Tibial nerve (tissue), 4 donors: ENCODE measurements at regions not wholly inside any gene's neighbourhood (a gene's known extent, or its start where the extent isn't known, plus 50 kb on each side); places are given as distances from the start of the nearest gene placed in this dataset.

Experiments used
- DNase-seq, 2 donors: peaks; one replicate each; pipeline ENCODE4 v3.0.0-alpha.2; 2019; ENCODE audit warnings: low spot score in 2 of 2
- H3K27ac ChIP-seq, 4 donors: fragments of 200-600 bp; sonication (generic) in 3 of 4; one replicate each; pipeline ENCODE4 v1.5.1; 2017 to 2019; ENCODE audit warnings: mild to moderate bottlenecking in 1 of 4
- H3K27me3 ChIP-seq, 2 donors: fragments of 200-600 bp; sonication (generic) in 1 of 2; one replicate each; pipeline versions ENCODE4 v1.5.1 to v1.6.0; 2017 to 2019
- H3K36me3 ChIP-seq, 3 donors: fragments of 200-600 bp; sonication (generic); one replicate each; pipeline ENCODE4 v1.5.1; 2018 to 2019
- H3K4me1 ChIP-seq, 4 donors: fragments of 200-600 bp; sonication (generic) in 3 of 4; one replicate each; pipeline ENCODE4 v1.5.1; 2017 to 2019
- H3K4me3 ChIP-seq, 4 donors: fragments of 200-600 bp; sonication (generic) in 3 of 4; one replicate each; pipeline ENCODE4 v1.5.1; 2017 to 2019; ENCODE audit warnings: mild to moderate bottlenecking in 1 of 4, moderate library complexity in 1 of 4
- H3K9me3 ChIP-seq, 4 donors: fragments of 200-600 bp; sonication (generic) in 3 of 4; one replicate each; pipeline ENCODE4 v1.5.1; 2017 to 2019
- CTCF ChIP-seq, 5 experiments: fragments of 200-600 bp in 3 of 5; fragments of 450-650 bp in 2 of 5; sonication (generic) in 3 of 5; IDR thresholded peaks; one replicate each; pipeline ENCODE4 v1.5.1; 2016 to 2019; ENCODE audit warnings: antibody characterized with exemption in 5 of 5, mild to moderate bottlenecking in 3 of 5, moderate library complexity in 2 of 5
- EP300 ChIP-seq, 2 donors: sonication (generic); formaldehyde crosslinking; IDR thresholded peaks; one replicate each; pipeline ENCODE4 v1.6.1; 2017; ENCODE audit warnings: antibody characterized with exemption in 2 of 2, mild to moderate bottlenecking in 1 of 2
- POLR2A ChIP-seq, 2 donors: fragments of 450-650 bp; IDR thresholded peaks; one replicate each; pipeline ENCODE4 v1.6.1; 2017; ENCODE audit warnings: antibody characterized with exemption in 2 of 2, mild to moderate bottlenecking in 2 of 2, moderate library complexity in 2 of 2
- WGBS, 2 donors: methylation state at CpG; one replicate each; pipeline ENCODE4 v1.1.5; 2018; 5-methylcytosine and 5-hydroxymethylcytosine counted together

DNA sequence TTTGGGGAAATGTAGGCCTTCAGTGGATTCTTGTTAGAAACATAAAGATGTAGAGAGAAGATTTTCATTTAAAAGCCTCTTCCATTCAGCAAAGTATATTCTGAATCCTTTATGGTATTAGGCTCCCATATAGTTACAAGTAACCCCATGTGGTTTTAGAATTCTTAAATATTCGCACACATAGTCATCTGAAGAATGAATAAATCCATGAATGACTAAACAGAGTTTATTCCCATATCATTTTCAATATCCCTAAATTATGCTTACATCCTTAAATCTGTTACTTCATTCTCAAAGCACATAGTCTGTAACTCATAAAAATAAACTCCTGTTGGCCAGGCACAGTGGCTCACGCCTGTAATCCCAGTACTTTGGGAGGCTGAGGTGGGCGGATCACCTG is 962.1 kb downstream of the KCNJ18 start:
- Histone ChIP-seq H3K9me3 (peaks cover 0 to 2% (median 0%) of the 10 kb centered on the region in 4 donors), H3K27me3 (no peaks in the 10 kb centered on the region), H3K36me3 (no peaks in the 10 kb centered on the region), H3K27ac (no peak overlapping the region), H3K4me1 (no peaks in the 10 kb centered on the region), H3K4me3 (no peak overlapping the region)
- no peak for TF ChIP-seq EP300 (IDR thresholded peaks at IDR 0.05)
- no peak for TF ChIP-seq POLR2A (IDR thresholded peaks at IDR 0.05)
- no peak for TF ChIP-seq CTCF (IDR thresholded peaks at IDR 0.05)
- DNase-seq, result no peak
- WGBS, 2 donors, result 62 to 75% methylated on average over 3 of the region's 3 CpGs

DNA sequence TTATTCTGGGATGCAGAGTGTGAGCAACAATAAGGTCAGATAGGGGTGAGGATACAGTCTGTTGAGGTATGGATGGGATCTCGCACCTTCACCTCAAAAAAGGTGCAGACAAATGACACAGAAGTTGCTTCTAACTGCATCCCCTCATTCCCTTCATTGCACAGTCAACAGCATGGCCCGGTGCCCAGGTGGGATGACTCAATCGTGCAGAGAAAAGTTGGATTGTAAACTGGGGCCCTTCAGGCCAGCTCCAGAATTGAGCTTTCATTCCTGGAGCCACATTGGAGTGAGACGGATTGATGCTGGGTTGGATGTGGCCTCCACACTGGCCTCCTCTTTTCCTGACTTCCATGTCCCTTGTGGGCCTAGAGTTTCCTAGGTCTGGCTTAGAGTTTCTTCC is 977.4 kb downstream of the KCNJ18 start:
- no peak for DNase-seq
- H3K36me3 ChIP-seq, result no peaks in the 10 kb centered on the region
- no peak overlapping the region for H3K27ac ChIP-seq
- no peaks in the 10 kb centered on the region for H3K9me3 ChIP-seq
- 74 to 75% methylated on average over 4 of the region's 4 CpGs for WGBS, 2 donors
- no peaks in the 10 kb centered on the region for H3K4me1 ChIP-seq
- TF ChIP-seq CTCF (IDR thresholded peaks at IDR 0.05) (no peak), POLR2A (IDR thresholded peaks at IDR 0.05) (no peak), EP300 (IDR thresholded peaks at IDR 0.05) (no peak)
- no peak overlapping the region for H3K4me3 ChIP-seq
- H3K27me3 ChIP-seq, result no peaks in the 10 kb centered on the region

GRCh38 chr17:22671110-22671509 is 978.8 kb downstream of the KCNJ18 start:
- H3K9me3 ChIP-seq, result no peaks in the 10 kb centered on the region
- WGBS, 2 donors, result 77 to 85% methylated on average over 4 to 7 of the region's 7 CpGs
- no peak overlapping the region for H3K4me3 ChIP-seq
- no peak for TF ChIP-seq CTCF (IDR thresholded peaks at IDR 0.05)
- no peak for TF ChIP-seq POLR2A (IDR thresholded peaks at IDR 0.05)
- TF ChIP-seq EP300 (IDR thresholded peaks at IDR 0.05), result no peak
- no peak for DNase-seq
- no peaks in the 10 kb centered on the region for H3K36me3 ChIP-seq
- no peak overlapping the region for H3K27ac ChIP-seq
- H3K4me1 ChIP-seq, result no peaks in the 10 kb centered on the region
- H3K27me3 ChIP-seq, result no peaks in the 10 kb centered on the region

GRCh38 chr17:22692066-22692805 is 999.9 kb downstream of the KCNJ18 start:
- WGBS, 2 donors, result 85 to 88% methylated on average over 35 of the region's 35 CpGs
- TF ChIP-seq POLR2A (IDR thresholded peaks at IDR 0.05) (no peak), EP300 (IDR thresholded peaks at IDR 0.05) (no peak), CTCF (IDR thresholded peaks at IDR 0.05) (no peak)

DNA sequence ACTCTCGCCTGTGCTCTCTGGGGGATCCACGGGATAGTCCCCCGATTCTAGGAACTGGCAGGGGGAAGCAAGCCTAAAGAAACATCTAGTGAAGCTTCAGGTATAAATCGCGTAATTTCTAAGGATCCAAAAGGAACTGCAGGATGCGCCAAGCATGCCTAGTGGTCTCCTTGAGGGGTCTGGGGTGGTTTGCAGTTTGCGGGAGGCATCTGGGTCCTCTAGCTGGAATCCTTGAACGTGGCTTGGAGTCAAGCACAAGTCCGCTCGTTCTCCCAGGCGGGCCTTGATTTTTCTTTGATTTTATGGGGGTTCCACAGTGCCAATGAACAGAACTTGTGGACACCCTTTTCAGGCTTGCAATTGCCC is 1000.5 kb downstream of the KCNJ18 start:
- Histone ChIP-seq H3K4me3 (no peak overlapping the region), H3K27ac (no peak overlapping the region), H3K9me3 (peaks cover 0 to 32% (median 0%) of the 10 kb centered on the region in 4 donors), H3K4me1 (no peaks in the 10 kb centered on the region), H3K27me3 (no peaks in the 10 kb centered on the region), H3K36me3 (no peaks in the 10 kb centered on the region)
- WGBS, 2 donors, result 83 to 88% methylated on average over 11 of the region's 11 CpGs
- TF ChIP-seq CTCF (IDR thresholded peaks at IDR 0.05), result no peak
- TF ChIP-seq POLR2A (IDR thresholded peaks at IDR 0.05), result no peak
- no peak for TF ChIP-seq EP300 (IDR thresholded peaks at IDR 0.05)
- DNase-seq, result no peak

More at GRCh38 chr17:22692066-22692805, 999.9 kb downstream of the KCNJ18 start:
- no peaks in the 10 kb centered on the region for H3K4me1 ChIP-seq
- no peaks in the 10 kb centered on the region for H3K36me3 ChIP-seq
- H3K27ac ChIP-seq, result no peak overlapping the region
- H3K9me3 ChIP-seq, result peaks cover 0 to 30% (median 0%) of the 10 kb centered on the region in 4 donors
- H3K27me3 ChIP-seq, result no peaks in the 10 kb centered on the region
- no peak for DNase-seq
- H3K4me3 ChIP-seq, result no peak overlapping the region
